IMR-90 (cell line): ENCODE measurements at regions not wholly inside any gene's neighbourhood (a gene's known extent, or its start where the extent isn't known, plus 50 kb on each side); places are given as distances from the start of the nearest gene placed in this dataset.

ENCODE experiments used
- ATAC-seq: fragments of 200-7000 bp; cut with Tn5 transposase; 2 replicates; pipeline ENCODE4 v1.9.1; 2020; ENCODE audit warnings: low read depth, mild to moderate bottlenecking, moderate library complexity
- BruUV-seq: library from RNA; stranded (reverse); fragments of 400-500 nt; replicated peaks from 2 replicates; lab custom pipeline; 2021; lab: Mats Ljungman, UMichigan
- CTCF ChIA-PET: fragments of 300-600 bp; formaldehyde crosslinking; extraction: SDS; loops from one replicate; lab custom pipeline; 2021; ENCODE audit warnings: antibody characterized with exemption; lab: Yijun Ruan, JAX
- POLR2A ChIA-PET: fragments of 300-600 bp; sonication (Branson Sonifier 250); formaldehyde crosslinking; loops from one replicate; lab custom pipeline; 2022; ENCODE audit warnings: antibody characterized with exemption; ENCODE audit not compliant: unreplicated experiment; lab: Charles Lee
- DNase-seq: peaks from one replicate; pipeline ENCODE4 v3.0.0; 2013
- H2AFZ ChIP-seq: replicated peaks from 2 replicates; pipeline ENCODE3; 2013; ENCODE audit warnings: low read length, mild to moderate bottlenecking; ENCODE audit not compliant: poor library complexity
- H2AK5ac ChIP-seq: 2 replicates; pipeline ENCODE4 v1.6.1; 2013; ENCODE audit warnings: low read depth, low read length, inconsistent platforms
- H2AK9ac ChIP-seq: replicated peaks from 2 replicates; pipeline ENCODE3; 2013; ENCODE audit warnings: mild to moderate bottlenecking, low read depth, low read length, moderate library complexity; ENCODE audit not compliant: poor library complexity
- H2BK120ac ChIP-seq: 2 replicates; pipeline ENCODE4 v1.6.1; 2013; ENCODE audit warnings: low read depth, low read length, inconsistent platforms
- H2BK15ac ChIP-seq: 3 replicates; pipeline ENCODE4 v1.6.1; 2013; ENCODE audit warnings: low read depth, low read length, inconsistent platforms
- H2BK20ac ChIP-seq: 2 replicates; pipeline ENCODE4 v1.6.1; 2013; ENCODE audit warnings: low read depth, mild to moderate bottlenecking, inconsistent platforms, low read length, moderate library complexity
- H2BK5ac ChIP-seq: 2 replicates; pipeline ENCODE4 v1.6.1; 2013; ENCODE audit warnings: mild to moderate bottlenecking, low read depth, low read length, inconsistent platforms; ENCODE audit not compliant: poor library complexity, severe bottlenecking
- H3K14ac ChIP-seq: replicated peaks from 2 replicates; pipeline ENCODE4 v1.6.1; 2013; ENCODE audit warnings: low read depth, low read length, inconsistent platforms
- H3K18ac ChIP-seq: 2 replicates; pipeline ENCODE4 v1.6.1; 2013; ENCODE audit warnings: low read depth, low read length, control low read depth
- H3K23ac ChIP-seq: 2 replicates; pipeline ENCODE4 v1.6.1; 2013; ENCODE audit warnings: low read depth, low read length, inconsistent platforms
- H3K27ac ChIP-seq: 2 replicates; pipeline ENCODE4 v1.5.1; 2013; ENCODE audit warnings: mild to moderate bottlenecking, control low read depth, low read length; ENCODE audit not compliant: insufficient read depth
- H3K27me3 ChIP-seq: 2 replicates; pipeline ENCODE4 v1.6.1; 2013; ENCODE audit warnings: low read length; ENCODE audit not compliant: control insufficient read depth, insufficient read depth
- H3K36me3 ChIP-seq: 2 replicates; pipeline ENCODE4 v1.6.1; 2013; ENCODE audit warnings: low read length, mixed read lengths; ENCODE audit not compliant: control insufficient read depth, insufficient read depth
- H3K4ac ChIP-seq: 2 replicates; pipeline ENCODE4 v1.6.1; 2013; ENCODE audit warnings: low read depth, low read length, inconsistent platforms
- H3K4me1 ChIP-seq: 2 replicates; pipeline ENCODE4 v1.6.1; 2013; ENCODE audit warnings: low read length, mixed read lengths; ENCODE audit not compliant: control insufficient read depth, insufficient read depth
- H3K4me2 ChIP-seq: 2 replicates; pipeline ENCODE4 v1.6.1; 2013; ENCODE audit warnings: low read depth, mild to moderate bottlenecking, control low read depth, low read length, moderate library complexity
- H3K4me3 ChIP-seq: 2 replicates; pipeline ENCODE4 v1.5.1; 2013; ENCODE audit warnings: low read depth, mild to moderate bottlenecking, control low read depth, low read length, moderate library complexity; ENCODE audit not compliant: insufficient read depth
- H3K56ac ChIP-seq: 2 replicates; pipeline ENCODE4 v1.6.1; 2013; ENCODE audit warnings: low read length, inconsistent platforms; ENCODE audit not compliant: insufficient read depth; ENCODE audit errors: extremely low read depth
- H3K79me1 ChIP-seq, 2 experiments: 2 replicates each; pipeline ENCODE4 v1.6.1; 2013; ENCODE audit warnings: low read length in 2 of 2, inconsistent platforms in 1 of 2, low read depth in 1 of 2
- H3K9ac ChIP-seq: 2 replicates; pipeline ENCODE4 v1.6.1; 2013; ENCODE audit warnings: low read depth, low read length, control low read depth
- H3K9me1 ChIP-seq: 2 replicates; pipeline ENCODE4 v1.6.1; 2013; ENCODE audit warnings: low read length, inconsistent platforms; ENCODE audit not compliant: insufficient read depth
- H3K9me3 ChIP-seq: 2 replicates; pipeline ENCODE4 v1.6.1; 2013; ENCODE audit warnings: low read length; ENCODE audit not compliant: control insufficient read depth, insufficient read depth
- H4K20me1 ChIP-seq: 2 replicates; pipeline ENCODE4 v1.6.1; 2013; ENCODE audit warnings: low read length, inconsistent platforms; ENCODE audit not compliant: insufficient read depth
- H4K5ac ChIP-seq: 2 replicates; pipeline ENCODE4 v1.6.1; 2013; ENCODE audit warnings: mild to moderate bottlenecking, low read depth, low read length, control low read depth
- H4K8ac ChIP-seq, 2 experiments: 2 replicates each; pipeline ENCODE4 v1.6.1; 2013; ENCODE audit warnings: low read depth in 2 of 2, low read length in 2 of 2, control low read depth in 1 of 2, inconsistent platforms in 1 of 2
- H4K91ac ChIP-seq: 2 replicates; pipeline ENCODE4 v1.6.1; 2013; ENCODE audit warnings: low read depth, low read length, inconsistent platforms; ENCODE audit not compliant: insufficient read depth
- BHLHE40 ChIP-seq: fragments of 150-350 bp; IDR thresholded peaks from 2 replicates; pipeline ENCODE4 v1.6.1; 2016; ENCODE audit warnings: mild to moderate bottlenecking, low read depth, low read length
- ELK1 ChIP-seq: fragments of 150-350 bp; IDR thresholded peaks from 2 replicates; pipeline ENCODE4 v1.6.1; 2016; ENCODE audit warnings: low read depth, mild to moderate bottlenecking, low read length, moderate library complexity, borderline replicate concordance
- FOS ChIP-seq: fragments of 150-350 bp; IDR thresholded peaks from 2 replicates; pipeline ENCODE4 v1.6.1; 2016; ENCODE audit warnings: low read depth, low read length
- MAFK ChIP-seq: IDR thresholded peaks from 2 replicates; pipeline ENCODE4 v1.6.1; 2012; ENCODE audit warnings: low read depth, low read length, improper control_type of control experiment
- NFE2L2 ChIP-seq: fragments of 150-350 bp; IDR thresholded peaks from 2 replicates; pipeline ENCODE4 v1.6.1; 2016; ENCODE audit warnings: low read depth, mild to moderate bottlenecking, low read length
- WGBS, 2 experiments: methylation state at CpG; one replicate each; pipeline versions ENCODE4 v1.1.5 to v1.1.7; 2013; ENCODE audit warnings: missing lambda C conversion rate in 2 of 2; ENCODE audit not compliant: insufficient read length in 1 of 2; ENCODE audit errors: extremely low coverage in 2 of 2; 5-methylcytosine and 5-hydroxymethylcytosine counted together
- dilution Hi-C: fragments of 300-500 bp; cut with HindIII; formaldehyde crosslinking; loops from one replicate; pipeline ENCODE4 v1.14.3; 2018; ENCODE audit warnings: low sequenced_read_pairs; ENCODE audit not compliant: unreplicated experiment
- in situ Hi-C: fragments of 300-500 bp; cut with MboI; formaldehyde crosslinking; loops from 3 replicates; pipeline ENCODE4 v1.14.3; 2019; ENCODE audit warnings: low sequenced_read_pairs, inconsistent platforms, mixed read lengths
- intact Hi-C: fragments of 100-400 bp; cut with micrococcal nuclease; formaldehyde crosslinking; loops from 2 replicates; pipeline ENCODE4 v1.10.0; 2022
- TF ChIP-seq, protein P1 (sequence below): conservative IDR thresholded peaks from 2 replicates; pipeline ENCODE4 v1.5.1; 2012; ENCODE audit warnings: mild to moderate bottlenecking, low read depth, low read length, improper control_type of control experiment

GRCh38 chrX:131836161-131836560, 186.9 kb upstream of the STK26 start:
- Histone ChIP-seq H2AK5ac (no peak overlapping the region), H2BK5ac (no peak overlapping the region), H4K5ac (no peak overlapping the region), H3K4ac (no peak overlapping the region), H2BK120ac (no peak overlapping the region), H3K79me1 (no peaks in the 10 kb centered on the region), H3K14ac (no peak overlapping the region), H3K4me1 (no peaks in the 10 kb centered on the region), H3K4me3 (no peak overlapping the region), H2BK15ac (no peak overlapping the region), H2AFZ (no peak overlapping the region), H3K36me3 (no peaks in the 10 kb centered on the region), H3K23ac (no peak overlapping the region), H4K8ac (no peak overlapping the region), H3K56ac (no peak overlapping the region), H4K91ac (no peak overlapping the region), H3K4me2 (no peak overlapping the region), H3K9me3 (no peaks in the 10 kb centered on the region), H4K20me1 (no peaks in the 10 kb centered on the region), H3K9ac (no peak overlapping the region), H3K27ac (no peak overlapping the region), H3K27me3 (peaks cover 1% of the 10 kb centered on the region; the same call in 1 of the 2 replicates), H2BK20ac (no peak overlapping the region), H3K9me1 (no peaks in the 10 kb centered on the region), H2AK9ac (no peak overlapping the region), H3K18ac (no peak overlapping the region)
- no CpG with 5 or more reads among the region's 3 CpGs for WGBS, 2 experiments
- DNase-seq (no peak), ATAC-seq (no peak)
- ChIA-PET CTCF (no interaction called here), POLR2A (no interaction called here)
- in situ Hi-C loops (loop anchor here (25.0 kb wide), 1 partner anchor 801 kb away; no protein-coding TSS in a partner anchor), dilution Hi-C loops (no loop called here), intact Hi-C loops (no loop called here)
- TF ChIP-seq BHLHE40, result no peak
- TF ChIP-seq MAFK, result no peak
- no peak for TF ChIP-seq ELK1
- no peak for TF ChIP-seq FOS
- TF ChIP-seq, protein P1, sequence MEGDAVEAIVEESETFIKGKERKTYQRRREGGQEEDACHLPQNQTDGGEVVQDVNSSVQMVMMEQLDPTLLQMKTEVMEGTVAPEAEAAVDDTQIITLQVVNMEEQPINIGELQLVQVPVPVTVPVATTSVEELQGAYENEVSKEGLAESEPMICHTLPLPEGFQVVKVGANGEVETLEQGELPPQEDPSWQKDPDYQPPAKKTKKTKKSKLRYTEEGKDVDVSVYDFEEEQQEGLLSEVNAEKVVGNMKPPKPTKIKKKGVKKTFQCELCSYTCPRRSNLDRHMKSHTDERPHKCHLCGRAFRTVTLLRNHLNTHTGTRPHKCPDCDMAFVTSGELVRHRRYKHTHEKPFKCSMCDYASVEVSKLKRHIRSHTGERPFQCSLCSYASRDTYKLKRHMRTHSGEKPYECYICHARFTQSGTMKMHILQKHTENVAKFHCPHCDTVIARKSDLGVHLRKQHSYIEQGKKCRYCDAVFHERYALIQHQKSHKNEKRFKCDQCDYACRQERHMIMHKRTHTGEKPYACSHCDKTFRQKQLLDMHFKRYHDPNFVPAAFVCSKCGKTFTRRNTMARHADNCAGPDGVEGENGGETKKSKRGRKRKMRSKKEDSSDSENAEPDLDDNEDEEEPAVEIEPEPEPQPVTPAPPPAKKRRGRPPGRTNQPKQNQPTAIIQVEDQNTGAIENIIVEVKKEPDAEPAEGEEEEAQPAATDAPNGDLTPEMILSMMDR, result no peak
- TF ChIP-seq NFE2L2, result no peak
- BruUV-seq, result no TSS peak
